ENCODE measurements at regions not wholly inside any gene's neighbourhood (a gene's known extent, or its start where the extent isn't known, plus 50 kb on each side); places are given as distances from the start of the nearest gene placed in this dataset.

DNA sequence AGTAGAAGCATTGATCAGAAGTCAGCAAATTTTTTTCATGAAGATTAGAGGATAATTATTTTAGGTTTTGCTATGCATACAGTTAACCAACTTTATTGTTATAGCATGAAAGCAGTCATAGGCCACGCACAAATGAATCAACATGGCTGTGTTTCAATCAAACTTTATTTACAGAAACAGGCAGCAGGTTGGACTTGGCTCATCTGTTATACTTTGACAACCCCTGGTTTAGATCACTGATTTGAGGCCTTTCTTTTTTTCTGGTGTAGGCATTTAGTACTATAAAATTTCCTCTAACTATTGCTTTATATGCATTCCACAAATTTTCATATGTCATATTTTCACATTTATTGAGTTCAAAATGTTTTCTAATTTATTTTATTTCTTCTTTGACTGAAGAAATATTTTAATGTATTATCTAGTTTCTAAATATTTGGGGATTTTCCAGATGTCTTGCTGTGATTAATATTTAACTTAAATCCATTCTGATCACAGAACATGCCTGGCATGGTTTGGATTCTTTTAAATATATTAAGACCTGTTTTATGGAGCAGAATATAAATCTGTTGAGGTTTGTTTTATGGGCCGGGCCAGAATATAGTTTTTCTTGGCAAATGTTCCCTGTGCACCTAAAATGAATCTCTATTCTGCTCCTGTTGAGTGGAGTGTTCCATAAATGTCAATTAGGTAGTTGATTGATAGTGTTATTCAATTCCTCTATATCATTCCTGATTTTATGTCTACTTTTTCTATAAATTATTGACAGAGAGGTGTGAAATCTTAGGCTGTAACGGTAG is 116.3 kb upstream of the KLHL29 start:
- ChIA-PET CTCF (no interaction called here), POLR2A (no interaction called here)
- Histone ChIP-seq H3K9me3 (no peaks in the 10 kb centered on the region), H3K4me3 (no peak overlapping the region), H3K4me1 (peaks cover 29% of the 10 kb centered on the region), H3K4me2 (peak overlapping the region; percentile 54), H3K27ac (0 out of 6 replicates have a peak overlapping the region, but pooled peaks of 1 of the 2 experiments have one; percentile 36)
- TF ChIP-seq GATA3 (IDR thresholded peaks at IDR 0.05; ENCODE audit: borderline replicate concordance) (peak; percentile 58; the same call in 1 of the 2 replicates), POLR2AphosphoS2 (conservative IDR thresholded peaks at IDR 0.05; ENCODE audit: low read length) (no peak), HES2 (IDR thresholded peaks at IDR 0.05) (no peak), HOXB5 (CRISPR knock-in tag; IDR thresholded peaks at IDR 0.05) (peak; percentile 55; the same call in 1 of the 2 replicates)
- TF ChIP-seq, protein P1, sequence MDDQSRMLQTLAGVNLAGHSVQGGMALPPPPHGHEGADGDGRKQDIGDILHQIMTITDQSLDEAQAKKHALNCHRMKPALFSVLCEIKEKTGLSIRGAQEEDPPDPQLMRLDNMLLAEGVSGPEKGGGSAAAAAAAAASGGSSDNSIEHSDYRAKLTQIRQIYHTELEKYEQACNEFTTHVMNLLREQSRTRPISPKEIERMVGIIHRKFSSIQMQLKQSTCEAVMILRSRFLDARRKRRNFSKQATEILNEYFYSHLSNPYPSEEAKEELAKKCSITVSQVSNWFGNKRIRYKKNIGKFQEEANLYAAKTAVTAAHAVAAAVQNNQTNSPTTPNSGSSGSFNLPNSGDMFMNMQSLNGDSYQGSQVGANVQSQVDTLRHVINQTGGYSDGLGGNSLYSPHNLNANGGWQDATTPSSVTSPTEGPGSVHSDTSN (IDR thresholded peaks at IDR 0.05), result 0 out of 2 replicates have a peak, but pooled peaks have one; percentile 50
- DNase-seq (ENCODE audit: low read depth in 1 of 2, low spot score in 1 of 2) (peak; percentile 10 to 53), ATAC-seq (peak; percentile 47 to 85; a peak in 4 of 6 replicates), FAIRE-seq (peak; percentile 49)
- 3% methylated on average over 3 of the region's 3 CpGs for WGBS (ENCODE audit: missing lambda C conversion rate)

GRCh38 chr2:23269747-23270146 is 115.2 kb upstream of the KLHL29 start:
- Histone ChIP-seq H3K4me1 (peaks cover 33% of the 10 kb centered on the region), H3K27ac (no peak overlapping the region), H3K9me3 (no peaks in the 10 kb centered on the region), H3K4me2 (peak overlapping the region; percentile 54), H3K4me3 (no peak overlapping the region)
- DNase-seq (ENCODE audit: low read depth in 1 of 2, low spot score in 1 of 2) (no peak), FAIRE-seq (no peak), ATAC-seq (peak in 1 of 2 experiments; percentile 48; a peak in 2 of 6 replicates)
- CTCF ChIA-PET, result no interaction called here
- TF ChIP-seq RARB (CRISPR knock-in tag; IDR thresholded peaks at IDR 0.05), result no peak
- TF ChIP-seq JUN (IDR thresholded peaks at IDR 0.05), result no peak
- TF ChIP-seq EHF (CRISPR knock-in tag; IDR thresholded peaks at IDR 0.05), result no peak
- TF ChIP-seq NR3C1 (IDR thresholded peaks at IDR 0.05), result no peak
- TF ChIP-seq CTCF (IDR thresholded peaks at IDR 0.05), result no peak
- TF ChIP-seq MYC (IDR thresholded peaks at IDR 0.05; ENCODE audit: borderline replicate concordance, low read length), result no peak
- no peak for TF ChIP-seq JUNB (IDR thresholded peaks at IDR 0.05)
- TF ChIP-seq HOXA7 (CRISPR knock-in tag; IDR thresholded peaks at IDR 0.05), result no peak
- no peak for TF ChIP-seq POLR2A (IDR thresholded peaks at IDR 0.05; ENCODE audit: low read length)
- TF ChIP-seq NPAS2 (CRISPR knock-in tag; IDR thresholded peaks at IDR 0.05; ENCODE audit: borderline replicate concordance), result no peak
- no peak for TF ChIP-seq FOXS1 (CRISPR knock-in tag; IDR thresholded peaks at IDR 0.05)
- TF ChIP-seq MAZ (IDR thresholded peaks at IDR 0.05; ENCODE audit: borderline replicate concordance, low read depth, low read length), result no peak
- TF ChIP-seq EHMT2 (IDR thresholded peaks at IDR 0.05; ENCODE audit: low read depth), result no peak
- TF ChIP-seq HDAC2 (IDR thresholded peaks at IDR 0.05), result no peak
- TF ChIP-seq ZFP36 (IDR thresholded peaks at IDR 0.05; ENCODE audit: borderline replicate concordance, partially characterized antibody), result no peak
- POLR2A ChIA-PET, result interaction anchor here (0.5 kb wide), 1 partner anchor 602 kb away, joined by 3 read pairs; no protein-coding TSS in a partner anchor
- WGBS (ENCODE audit: missing lambda C conversion rate), result 32% methylated on average over 3 of the region's 3 CpGs

DNA sequence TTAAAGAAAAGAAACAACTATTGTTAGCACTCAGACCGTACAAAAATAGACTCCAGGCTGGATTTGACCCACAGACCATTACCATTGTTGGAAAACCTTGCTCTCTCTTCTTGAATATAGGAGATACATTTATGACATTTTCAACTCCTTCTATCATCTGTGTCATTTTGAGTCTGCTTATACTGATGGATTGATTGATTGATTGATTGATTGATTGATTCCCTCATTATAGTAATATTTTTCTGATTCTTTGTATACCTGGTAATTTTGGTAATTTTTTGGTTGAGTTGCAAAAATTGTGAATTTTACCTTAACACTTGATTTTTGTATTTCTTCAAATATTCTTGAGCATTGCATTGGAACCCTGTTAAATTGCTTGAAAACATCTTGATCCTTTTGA is 114.2 kb upstream of the KLHL29 start:
- WGBS (ENCODE audit: missing lambda C conversion rate), result 85% methylated on average over 1 of the region's 1 CpG
- POLR2A ChIA-PET, result no interaction called here
- CTCF ChIA-PET, result no interaction called here
- no peak overlapping the region for H3K27ac ChIP-seq
- H3K9me3 ChIP-seq, result no peaks in the 10 kb centered on the region
- no peak for ATAC-seq
- no peak for FAIRE-seq
- H3K4me3 ChIP-seq, result no peak overlapping the region
- no peak overlapping the region for H3K4me2 ChIP-seq
- H3K4me1 ChIP-seq, result peaks cover 33% of the 10 kb centered on the region
- DNase-seq (ENCODE audit: low read depth in 1 of 2, low spot score in 1 of 2), result no peak
- no peak for TF ChIP-seq CEBPB (IDR thresholded peaks at IDR 0.05)
- TF ChIP-seq JUN (IDR thresholded peaks at IDR 0.05), result no peak
- no peak for TF ChIP-seq CTCF (IDR thresholded peaks at IDR 0.05)
- TF ChIP-seq, protein P2, sequence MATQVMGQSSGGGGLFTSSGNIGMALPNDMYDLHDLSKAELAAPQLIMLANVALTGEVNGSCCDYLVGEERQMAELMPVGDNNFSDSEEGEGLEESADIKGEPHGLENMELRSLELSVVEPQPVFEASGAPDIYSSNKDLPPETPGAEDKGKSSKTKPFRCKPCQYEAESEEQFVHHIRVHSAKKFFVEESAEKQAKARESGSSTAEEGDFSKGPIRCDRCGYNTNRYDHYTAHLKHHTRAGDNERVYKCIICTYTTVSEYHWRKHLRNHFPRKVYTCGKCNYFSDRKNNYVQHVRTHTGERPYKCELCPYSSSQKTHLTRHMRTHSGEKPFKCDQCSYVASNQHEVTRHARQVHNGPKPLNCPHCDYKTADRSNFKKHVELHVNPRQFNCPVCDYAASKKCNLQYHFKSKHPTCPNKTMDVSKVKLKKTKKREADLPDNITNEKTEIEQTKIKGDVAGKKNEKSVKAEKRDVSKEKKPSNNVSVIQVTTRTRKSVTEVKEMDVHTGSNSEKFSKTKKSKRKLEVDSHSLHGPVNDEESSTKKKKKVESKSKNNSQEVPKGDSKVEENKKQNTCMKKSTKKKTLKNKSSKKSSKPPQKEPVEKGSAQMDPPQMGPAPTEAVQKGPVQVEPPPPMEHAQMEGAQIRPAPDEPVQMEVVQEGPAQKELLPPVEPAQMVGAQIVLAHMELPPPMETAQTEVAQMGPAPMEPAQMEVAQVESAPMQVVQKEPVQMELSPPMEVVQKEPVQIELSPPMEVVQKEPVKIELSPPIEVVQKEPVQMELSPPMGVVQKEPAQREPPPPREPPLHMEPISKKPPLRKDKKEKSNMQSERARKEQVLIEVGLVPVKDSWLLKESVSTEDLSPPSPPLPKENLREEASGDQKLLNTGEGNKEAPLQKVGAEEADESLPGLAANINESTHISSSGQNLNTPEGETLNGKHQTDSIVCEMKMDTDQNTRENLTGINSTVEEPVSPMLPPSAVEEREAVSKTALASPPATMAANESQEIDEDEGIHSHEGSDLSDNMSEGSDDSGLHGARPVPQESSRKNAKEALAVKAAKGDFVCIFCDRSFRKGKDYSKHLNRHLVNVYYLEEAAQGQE (IDR thresholded peaks at IDR 0.05), result no peak
- no peak for TF ChIP-seq KDM5A (IDR thresholded peaks at IDR 0.05)
- TF ChIP-seq RAD21 (conservative IDR thresholded peaks at IDR 0.05 in 1 of 2, IDR thresholded peaks at IDR 0.05 in 1 of 2), result no peak
- no peak for TF ChIP-seq HDAC2 (IDR thresholded peaks at IDR 0.05)
- no peak for TF ChIP-seq MAX (IDR thresholded peaks at IDR 0.05)
- TF ChIP-seq GATA3 (IDR thresholded peaks at IDR 0.05; ENCODE audit: borderline replicate concordance), result no peak
